T47D (cell line): ENCODE measurements at regions not wholly inside any gene's neighbourhood (a gene's known extent, or its start where the extent isn't known, plus 50 kb on each side); places are given as distances from the start of the nearest gene placed in this dataset.
A peak's percentile ranks its signal among the peaks of the same experiment; 100 is the strongest.

Source experiments
- DNase-seq, 2 experiments: peaks; one replicate each; pipeline versions ENCODE4 v3.0.0 to v3.0.0-alpha.2; 2011 to 2012; ENCODE audit warnings: low read depth in 1 of 2, low spot score in 1 of 2
- JUND ChIP-seq: IDR thresholded peaks from 2 replicates; pipeline ENCODE4 v1.6.1; 2012; ENCODE audit warnings: low read depth
- in situ Hi-C: cut with HindIII; loops from 2 replicates; pipeline ENCODE4 v1.10.0; 2016; ENCODE audit warnings: low sequenced_read_pairs, low pct_unique_long_range_greater_than_20kb

GRCh38 chr4:23401572-23401971 is 488.3 kb downstream of the PPARGC1A start:
- TF ChIP-seq JUND: no peak
- in situ Hi-C loops: no loop called here
- DNase-seq: no peak

- DNase-seq: no peak
- in situ Hi-C loops: no loop called here
Measured at GRCh38 chr4:23392860-23393458, 496.9 kb downstream of the PPARGC1A start.

GRCh38 chr4:23390246-23390645 is 499.6 kb downstream of the PPARGC1A start:
- no peak for TF ChIP-seq JUND
- in situ Hi-C loops: no loop called here
- DNase-seq: no peak

More at GRCh38 chr4:23392860-23393458, 496.9 kb downstream of the PPARGC1A start:
- TF ChIP-seq JUND: no peak

GRCh38 chr4:23388699-23389395 is 501.0 kb downstream of the PPARGC1A start:
- no peak for TF ChIP-seq JUND
- in situ Hi-C loops: no loop called here
- DNase-seq: peak in 1 of 2 experiments; percentile 34

GRCh38 chr4:23388255-23388654 is 501.6 kb downstream of the PPARGC1A start:
- DNase-seq: no peak
- TF ChIP-seq JUND: no peak
- in situ Hi-C loops: no loop called here

- in situ Hi-C loops: no loop called here
- TF ChIP-seq JUND: no peak
- DNase-seq: no peak
Measured at GRCh38 chr4:23384741-23385140, 505.1 kb downstream of the PPARGC1A start.

GRCh38 chr4:23382879-23383278 is 507.0 kb downstream of the PPARGC1A start:
- in situ Hi-C loops: no loop called here
- DNase-seq: no peak
- no peak for TF ChIP-seq JUND

GRCh38 chr4:23374259-23374658 is 515.6 kb downstream of the PPARGC1A start:
- in situ Hi-C loops: no loop called here
- peak; percentile 20; the same call in 1 of the 2 replicates for TF ChIP-seq JUND
- peak in 1 of 2 experiments; percentile 86 for DNase-seq

GRCh38 chr4:23373261-23373660 is 516.6 kb downstream of the PPARGC1A start:
- peak in 1 of 2 experiments; percentile 30 for DNase-seq
- in situ Hi-C loops: no loop called here
- no peak for TF ChIP-seq JUND

GRCh38 chr4:23371533-23371932 is 518.3 kb downstream of the PPARGC1A start:
- TF ChIP-seq JUND: no peak
- no peak for DNase-seq
- in situ Hi-C loops: no loop called here

GRCh38 chr4:23369331-23369730 is 520.5 kb downstream of the PPARGC1A start:
- TF ChIP-seq JUND: no peak
- in situ Hi-C loops: no loop called here
- peak in 1 of 2 experiments; percentile 7 for DNase-seq

- DNase-seq: peak in 1 of 2 experiments; percentile 73
- in situ Hi-C loops: no loop called here
Measured at GRCh38 chr4:23368081-23368697, 521.7 kb downstream of the PPARGC1A start.

GRCh38 chr4:23366557-23366906 is 523.3 kb downstream of the PPARGC1A start:
- TF ChIP-seq JUND: no peak
- in situ Hi-C loops: no loop called here

More at GRCh38 chr4:23368081-23368697, 521.7 kb downstream of the PPARGC1A start:
- TF ChIP-seq JUND: no peak

More at GRCh38 chr4:23366557-23366906, 523.3 kb downstream of the PPARGC1A start:
- no peak for DNase-seq
